H9 (cell line): ENCODE measurements at regions not wholly inside any gene's neighbourhood (a gene's known extent, or its start where the extent isn't known, plus 50 kb on each side); places are given as distances from the start of the nearest gene placed in this dataset.

ENCODE experiments used
- DNase-seq: peaks from one replicate; pipeline ENCODE4 v3.0.0-alpha.2; 2017
- H2AFZ ChIP-seq: one replicate; pipeline ENCODE4 v1.6.1; 2013; ENCODE audit warnings: mild to moderate bottlenecking, low read length, control low read depth, moderate library complexity
- H2AK5ac ChIP-seq: 2 replicates; pipeline ENCODE4 v1.6.1; 2013; ENCODE audit warnings: low read length, control low read depth, mixed read lengths; ENCODE audit not compliant: insufficient read length
- H2BK120ac ChIP-seq: one replicate; pipeline ENCODE4 v1.6.1; 2013; ENCODE audit warnings: low read depth, mild to moderate bottlenecking, low read length, control low read depth, inconsistent platforms; ENCODE audit not compliant: poor library complexity, severe bottlenecking
- H2BK12ac ChIP-seq: 2 replicates; pipeline ENCODE4 v1.6.1; 2013; ENCODE audit warnings: low read length, control low read depth, mixed read lengths, low read depth; ENCODE audit not compliant: insufficient read length
- H2BK15ac ChIP-seq: 2 replicates; pipeline ENCODE4 v1.6.1; 2013; ENCODE audit warnings: low read depth, low read length, control low read depth
- H2BK20ac ChIP-seq: one replicate; pipeline ENCODE4 v1.6.1; 2013; ENCODE audit warnings: low read depth, mild to moderate bottlenecking, low read length, control low read depth, inconsistent platforms; ENCODE audit not compliant: poor library complexity, severe bottlenecking
- H2BK5ac ChIP-seq: 2 replicates; pipeline ENCODE4 v1.6.1; 2013; ENCODE audit warnings: low read length, control low read depth, mixed read lengths; ENCODE audit not compliant: insufficient read length
- H3K14ac ChIP-seq: 2 replicates; pipeline ENCODE4 v1.6.1; 2013; ENCODE audit warnings: low read length, control low read depth; ENCODE audit not compliant: insufficient read depth
- H3K18ac ChIP-seq: 2 replicates; pipeline ENCODE4 v1.6.1; 2013; ENCODE audit warnings: low read depth, mild to moderate bottlenecking, mixed read lengths, low read length, control low read depth; ENCODE audit not compliant: insufficient read length
- H3K23ac ChIP-seq: 2 replicates; pipeline ENCODE4 v1.6.1; 2013; ENCODE audit warnings: low read length, control low read depth, mixed read lengths, low read depth; ENCODE audit not compliant: insufficient read length
- H3K23me2 ChIP-seq: 2 replicates; pipeline ENCODE4 v1.6.1; 2013; ENCODE audit warnings: low read depth, mild to moderate bottlenecking, mixed read lengths, low read length, control low read depth; ENCODE audit not compliant: insufficient read length, poor library complexity, severe bottlenecking
- H3K27ac ChIP-seq: 2 replicates; pipeline ENCODE4 v1.5.1; 2013; ENCODE audit warnings: low read length, control low read depth, mixed read lengths, low read depth; ENCODE audit not compliant: insufficient read length
- H3K27me3 ChIP-seq: 2 replicates; pipeline ENCODE4 v1.6.1; 2013; ENCODE audit warnings: low read length, control low read depth, inconsistent platforms; ENCODE audit not compliant: insufficient read depth
- H3K4ac ChIP-seq: 2 replicates; pipeline ENCODE4 v1.6.1; 2013; ENCODE audit warnings: low read depth, mild to moderate bottlenecking, control low read depth, inconsistent platforms, low read length, moderate library complexity
- H3K4me1 ChIP-seq: 2 replicates; pipeline ENCODE4 v1.6.1; 2013; ENCODE audit warnings: low read length, control low read depth, inconsistent platforms; ENCODE audit not compliant: insufficient read depth
- H3K4me2 ChIP-seq: 2 replicates; pipeline ENCODE4 v1.6.1; 2013; ENCODE audit warnings: low read length, control low read depth, mixed read lengths; ENCODE audit not compliant: insufficient read length, insufficient read depth
- H3K56ac ChIP-seq: 2 replicates; pipeline ENCODE4 v1.6.1; 2013; ENCODE audit warnings: low read depth, mild to moderate bottlenecking, mixed read lengths, low read length, control low read depth; ENCODE audit not compliant: insufficient read length
- H3K79me1 ChIP-seq: 2 replicates; pipeline ENCODE4 v1.6.1; 2013; ENCODE audit warnings: low read depth, mild to moderate bottlenecking, moderate library complexity, low read length, control low read depth, inconsistent platforms; ENCODE audit not compliant: insufficient read depth, poor library complexity, severe bottlenecking
- H3K79me2 ChIP-seq: 2 replicates; pipeline ENCODE4 v1.6.1; 2013; ENCODE audit warnings: low read length, control low read depth, inconsistent platforms; ENCODE audit not compliant: insufficient read depth
- H3K9ac ChIP-seq: 2 replicates; pipeline ENCODE4 v1.6.1; 2013; ENCODE audit warnings: low read length, control low read depth, mixed read lengths; ENCODE audit not compliant: insufficient read length; ENCODE audit errors: extremely low read depth
- H3K9me3 ChIP-seq: one replicate; pipeline ENCODE4 v1.6.1; 2013; ENCODE audit warnings: low read depth, low read length, inconsistent platforms; ENCODE audit not compliant: control insufficient read depth
- H3T11ph ChIP-seq: one replicate; pipeline ENCODE4 v1.6.1; 2013; ENCODE audit warnings: mild to moderate bottlenecking, low read length, control low read depth, inconsistent platforms
- H4K20me1 ChIP-seq: one replicate; pipeline ENCODE4 v1.6.1; 2013; ENCODE audit not compliant: control insufficient read depth, insufficient read length, insufficient read depth
- H4K5ac ChIP-seq: 2 replicates; pipeline ENCODE4 v1.6.1; 2013; ENCODE audit warnings: low read depth, mild to moderate bottlenecking, mixed read lengths, low read length, control low read depth; ENCODE audit not compliant: insufficient read length
- H4K8ac ChIP-seq: replicated peaks from 2 replicates; pipeline ENCODE4 v1.6.1; 2013; ENCODE audit warnings: low read length, control low read depth, mixed read lengths, low read depth; ENCODE audit not compliant: insufficient read length
- H4K91ac ChIP-seq: 2 replicates; pipeline ENCODE4 v1.6.1; 2013; ENCODE audit warnings: low read depth, mild to moderate bottlenecking, moderate library complexity, mixed read lengths, low read length, control low read depth; ENCODE audit not compliant: insufficient read length
- H3K27ac Mint-ChIP-seq, 3 experiments: 2 replicates in 2 of 3; 3 replicates in 1 of 3; pipeline ENCODE4 v1.8.0; 2020 to 2021; ENCODE audit warnings: mixed read lengths in 3 of 3, mild to moderate bottlenecking in 1 of 3, moderate library complexity in 1 of 3
- H3K27me3 Mint-ChIP-seq: 2 replicates; pipeline ENCODE4 v1.8.0; 2021; ENCODE audit warnings: low read depth, mild to moderate bottlenecking, moderate library complexity, mixed read lengths
- H3K36me3 Mint-ChIP-seq, 3 experiments: 2 replicates in 2 of 3; 3 replicates in 1 of 3; pipeline ENCODE4 v1.8.0; 2020 to 2021; ENCODE audit warnings: low read depth in 3 of 3, mixed read lengths in 3 of 3; ENCODE audit not compliant: insufficient read depth in 1 of 3
- H3K4me1 Mint-ChIP-seq, 2 experiments: 2 replicates each; pipeline ENCODE4 v1.8.0; 2020; ENCODE audit warnings: mixed read lengths in 2 of 2
- H3K4me3 Mint-ChIP-seq, 2 experiments: 2 replicates in 1 of 2; 3 replicates in 1 of 2; pipeline ENCODE4 v1.8.0; 2020 to 2021; ENCODE audit warnings: mild to moderate bottlenecking in 2 of 2, mixed read lengths in 2 of 2, moderate library complexity in 1 of 2
- H3K9me3 Mint-ChIP-seq, 2 experiments: 2 replicates in 1 of 2; 3 replicates in 1 of 2; pipeline ENCODE4 v1.8.0; 2020; ENCODE audit warnings: mild to moderate bottlenecking in 2 of 2, mixed read lengths in 2 of 2, moderate library complexity in 1 of 2
- WGBS: extraction: QIAGEN DNeasy Blood & Tissue Kit; methylation state at CpG from one replicate; pipeline ENCODE4 v1.1.7; 2013; ENCODE audit warnings: missing lambda C conversion rate, low lambda C conversion rate, mixed read lengths; ENCODE audit not compliant: insufficient read length; ENCODE audit errors: extremely low coverage; 5-methylcytosine and 5-hydroxymethylcytosine counted together
- TF ChIP-seq, protein P1 (sequence below): fragments of 200-600 bp; sonication (generic); conservative IDR thresholded peaks from 3 replicates; pipeline ENCODE4 v1.8.0; 2021; ENCODE audit warnings: antibody characterized with exemption, mild to moderate bottlenecking

DNA sequence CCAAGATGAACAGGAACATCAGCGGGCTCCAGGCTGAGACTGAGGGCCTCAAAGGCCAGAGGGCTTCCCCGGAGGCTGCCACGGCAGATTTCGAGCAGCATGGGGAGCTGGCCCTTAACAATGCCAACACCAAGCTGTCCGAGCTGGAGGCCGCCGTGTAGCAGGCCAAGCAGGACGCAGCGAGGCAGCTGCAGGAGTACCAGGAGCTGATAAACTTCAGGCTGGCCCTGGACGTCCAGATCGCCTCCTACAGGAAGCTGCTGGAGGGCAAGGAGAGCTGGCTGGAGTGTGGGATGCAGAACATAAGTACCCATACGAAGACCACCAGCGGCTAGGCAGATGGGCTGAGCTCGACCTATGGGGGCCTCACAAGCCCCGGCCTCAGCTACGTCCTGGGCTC, 823.4 kb upstream of the NEGR1 start:
- no peak for DNase-seq
- no peak overlapping the region for H3K4ac ChIP-seq
- no peaks in the 10 kb centered on the region for H3K79me2 ChIP-seq
- H3T11ph ChIP-seq, result no peak overlapping the region
- no peaks in the 10 kb centered on the region for H3K4me1 ChIP-seq
- no peak overlapping the region for H2BK20ac ChIP-seq
- no peaks in the 10 kb centered on the region for H3K27me3 ChIP-seq
- H3K4me1 Mint-ChIP-seq, result peaks cover 2 to 7% of the 10 kb centered on the region in 2 experiments; a peak in 2 of 4 replicates
- H2AFZ ChIP-seq, result no peak overlapping the region
- H2AK5ac ChIP-seq, result no peak overlapping the region
- peaks cover 7 to 20% (median 20%) of the 10 kb centered on the region in 3 experiments; a peak in 6 of 7 replicates for H3K36me3 Mint-ChIP-seq
- no peak overlapping the region for H3K4me3 Mint-ChIP-seq
- H3K56ac ChIP-seq, result no peak overlapping the region
- H2BK15ac ChIP-seq, result no peak overlapping the region
- H3K23me2 ChIP-seq, result no peaks in the 10 kb centered on the region
- H3K18ac ChIP-seq, result no peak overlapping the region
- no peaks in the 10 kb centered on the region for H3K27me3 Mint-ChIP-seq
- H3K14ac ChIP-seq, result no peak overlapping the region
- no peaks in the 10 kb centered on the region for H3K79me1 ChIP-seq
- no peaks in the 10 kb centered on the region for H3K9me3 ChIP-seq
- no peak overlapping the region for H4K91ac ChIP-seq
- no peak overlapping the region for H4K8ac ChIP-seq
- no peak overlapping the region for H3K4me2 ChIP-seq
- H2BK5ac ChIP-seq, result no peak overlapping the region
- WGBS, result no CpG with 5 or more reads among the region's 16 CpGs
- H2BK120ac ChIP-seq, result no peak overlapping the region
- no peaks in the 10 kb centered on the region for H4K20me1 ChIP-seq
- H4K5ac ChIP-seq, result no peak overlapping the region
- H3K9me3 Mint-ChIP-seq, result peaks cover 8 to 17% of the 10 kb centered on the region in 2 experiments; a peak in 4 of 5 replicates
- no peak overlapping the region for H3K27ac ChIP-seq
- H3K23ac ChIP-seq, result no peak overlapping the region
- no peak overlapping the region for H2BK12ac ChIP-seq
- H3K27ac Mint-ChIP-seq, result no peak overlapping the region
- H3K9ac ChIP-seq, result no peak overlapping the region
- TF ChIP-seq, protein P1, sequence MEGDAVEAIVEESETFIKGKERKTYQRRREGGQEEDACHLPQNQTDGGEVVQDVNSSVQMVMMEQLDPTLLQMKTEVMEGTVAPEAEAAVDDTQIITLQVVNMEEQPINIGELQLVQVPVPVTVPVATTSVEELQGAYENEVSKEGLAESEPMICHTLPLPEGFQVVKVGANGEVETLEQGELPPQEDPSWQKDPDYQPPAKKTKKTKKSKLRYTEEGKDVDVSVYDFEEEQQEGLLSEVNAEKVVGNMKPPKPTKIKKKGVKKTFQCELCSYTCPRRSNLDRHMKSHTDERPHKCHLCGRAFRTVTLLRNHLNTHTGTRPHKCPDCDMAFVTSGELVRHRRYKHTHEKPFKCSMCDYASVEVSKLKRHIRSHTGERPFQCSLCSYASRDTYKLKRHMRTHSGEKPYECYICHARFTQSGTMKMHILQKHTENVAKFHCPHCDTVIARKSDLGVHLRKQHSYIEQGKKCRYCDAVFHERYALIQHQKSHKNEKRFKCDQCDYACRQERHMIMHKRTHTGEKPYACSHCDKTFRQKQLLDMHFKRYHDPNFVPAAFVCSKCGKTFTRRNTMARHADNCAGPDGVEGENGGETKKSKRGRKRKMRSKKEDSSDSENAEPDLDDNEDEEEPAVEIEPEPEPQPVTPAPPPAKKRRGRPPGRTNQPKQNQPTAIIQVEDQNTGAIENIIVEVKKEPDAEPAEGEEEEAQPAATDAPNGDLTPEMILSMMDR, result no peak
